Heart right ventricle (tissue), 16 donors: ENCODE measurements at regions not wholly inside any gene's neighbourhood (a gene's known extent, or its start where the extent isn't known, plus 50 kb on each side); places are given as distances from the start of the nearest gene placed in this dataset.
"Not testable (repeated sequence)": the region's sequence is repeated elsewhere in the genome, so short reads cannot be mapped to it uniquely, and the experiment has no call there.

Source experiments
- ATAC-seq, 8 donors: fragments of 200-7000 bp; cut with Tn5 transposase; one replicate each; pipeline ENCODE4 v1.9.1; 2020; ENCODE audit warnings: mild to moderate bottlenecking in 8 of 8, moderate library complexity in 8 of 8, moderate number of reproducible peaks in 1 of 8
- DNase-seq, 2 donors: peaks; one replicate each; pipeline ENCODE4 v3.0.0-alpha.2; 2020
- H3K27ac ChIP-seq, 10 donors: fragments of 200-600 bp; sonication (generic) in 2 of 10; one replicate each; pipeline versions ENCODE4 v1.5.0 to v1.8.0; 2020 to 2022; ENCODE audit warnings: mild to moderate bottlenecking in 3 of 10
- H3K27me3 ChIP-seq, 7 donors: fragments of 200-600 bp; one replicate each; pipeline ENCODE4 v1.8.0; 2021 to 2022; ENCODE audit warnings: mild to moderate bottlenecking in 2 of 7
- H3K36me3 ChIP-seq, 9 donors: fragments of 200-600 bp; sonication (generic) in 1 of 9; one replicate each; pipeline versions ENCODE4 v1.5.0 to v1.8.0; 2020 to 2022; ENCODE audit warnings: mild to moderate bottlenecking in 2 of 9
- H3K4me1 ChIP-seq, 9 donors: fragments of 200-600 bp; sonication (generic) in 1 of 9; one replicate each; pipeline versions ENCODE4 v1.5.0 to v1.8.0; 2020 to 2022; ENCODE audit warnings: mild to moderate bottlenecking in 4 of 9
- H3K4me3 ChIP-seq, 10 donors: fragments of 200-600 bp; sonication (generic) in 2 of 10; one replicate each; pipeline versions ENCODE4 v1.5.0 to v1.8.0; 2020 to 2022; ENCODE audit warnings: mild to moderate bottlenecking in 7 of 10, moderate library complexity in 2 of 10
- H3K9me3 ChIP-seq, 11 donors: fragments of 200-600 bp in 10 of 11; sonication (generic) in 2 of 11; one replicate each; pipeline versions ENCODE4 v1.5.0 to v1.8.0; 2013 to 2022; ENCODE audit warnings: mild to moderate bottlenecking in 2 of 11, control low read depth in 1 of 11, moderate library complexity in 1 of 11
- WGBS, 2 donors: extraction: QIAGEN DNeasy Blood & Tissue Kit; methylation state at CpG; one replicate each; pipeline ENCODE4 v1.1.7; 2013; ENCODE audit warnings: inconsistent platforms in 1 of 2; 5-methylcytosine and 5-hydroxymethylcytosine counted together
- intact Hi-C, 10 donors: fragments of 100-400 bp; cut with DNase I; formaldehyde crosslinking; loops; one replicate each; pipeline versions ENCODE4 v1.11.1 to v1.14.2; 2022
- TF ChIP-seq, protein P1 (sequence below), 9 donors: fragments of 200-600 bp; sonication (generic) in 2 of 9; IDR thresholded peaks; one replicate each; pipeline versions ENCODE4 v1.5.0 to v1.8.0; 2021 to 2022; ENCODE audit warnings: antibody characterized with exemption in 9 of 9, mild to moderate bottlenecking in 5 of 9, moderate library complexity in 1 of 9
- donor health status: Arrhythmogenic right ventricular cardiomyopathy.
- donor health status: ischemic (EF 13 %, LVEDD 7.1; RV severe dilation, severe dysfunction).
- donor health status: healthy with polysubstance abuse.
- donor health status: DM: no; HTN: yes; CAD: no.
- donor health status: DM: no; HTN: no; CAD: no.
- donor health status: ischemic (EF 25% LVEDD 6.9; RV normal size, moderate dysfunction).
- donor health status: ischemic (EF 25% LVEDD 5.7; RV mildly dilated, moderate dysfunction).
- donor health status: healthy.
- donor health status: DM: yes; HTN: yes; CAD: no.
- donor health status: Ischemic cardiomyopathy.
- donor health status: ischemic (EF 35%, LVEDD 5.7; RV mildly dilated, moderate dysfunction).
- donor health status: nonischemic (EF 11% LVEDD 7.7; RV severe dilation, severe dysfunction).
- donor health status: DM: yes; HTN: yes; CAD: no.
- donor health status: PGD.
- donor health status: ischemic (EF 29% LVEDD 5.4; RV normal size, mild dysfunction).
- donor health status: nonischemic (EF 23%, LVEDD 6.1; RV moderate dilation, normal function).

GRCh38 chr6:140264431-140264830 is 890.0 kb upstream of the CITED2 start:
- ATAC-seq (no peak), DNase-seq (no peak)
- Histone ChIP-seq H3K27ac (no peak overlapping the region), H3K36me3 (no peaks in the 10 kb centered on the region), H3K9me3 (peaks cover 0 to 14% (median 0%) of the 10 kb centered on the region in 11 donors), H3K27me3 (no peaks in the 10 kb centered on the region), H3K4me3 (no peak overlapping the region), H3K4me1 (peaks cover 0 to under 1% (median 0%) of the 10 kb centered on the region in 9 donors)
- intact Hi-C loops, result no loop called here
- 93 to 95% methylated on average over 3 of the region's 3 CpGs for WGBS, 2 donors
- TF ChIP-seq, protein P1, sequence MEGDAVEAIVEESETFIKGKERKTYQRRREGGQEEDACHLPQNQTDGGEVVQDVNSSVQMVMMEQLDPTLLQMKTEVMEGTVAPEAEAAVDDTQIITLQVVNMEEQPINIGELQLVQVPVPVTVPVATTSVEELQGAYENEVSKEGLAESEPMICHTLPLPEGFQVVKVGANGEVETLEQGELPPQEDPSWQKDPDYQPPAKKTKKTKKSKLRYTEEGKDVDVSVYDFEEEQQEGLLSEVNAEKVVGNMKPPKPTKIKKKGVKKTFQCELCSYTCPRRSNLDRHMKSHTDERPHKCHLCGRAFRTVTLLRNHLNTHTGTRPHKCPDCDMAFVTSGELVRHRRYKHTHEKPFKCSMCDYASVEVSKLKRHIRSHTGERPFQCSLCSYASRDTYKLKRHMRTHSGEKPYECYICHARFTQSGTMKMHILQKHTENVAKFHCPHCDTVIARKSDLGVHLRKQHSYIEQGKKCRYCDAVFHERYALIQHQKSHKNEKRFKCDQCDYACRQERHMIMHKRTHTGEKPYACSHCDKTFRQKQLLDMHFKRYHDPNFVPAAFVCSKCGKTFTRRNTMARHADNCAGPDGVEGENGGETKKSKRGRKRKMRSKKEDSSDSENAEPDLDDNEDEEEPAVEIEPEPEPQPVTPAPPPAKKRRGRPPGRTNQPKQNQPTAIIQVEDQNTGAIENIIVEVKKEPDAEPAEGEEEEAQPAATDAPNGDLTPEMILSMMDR (IDR thresholded peaks at IDR 0.05), result no peak

DNA sequence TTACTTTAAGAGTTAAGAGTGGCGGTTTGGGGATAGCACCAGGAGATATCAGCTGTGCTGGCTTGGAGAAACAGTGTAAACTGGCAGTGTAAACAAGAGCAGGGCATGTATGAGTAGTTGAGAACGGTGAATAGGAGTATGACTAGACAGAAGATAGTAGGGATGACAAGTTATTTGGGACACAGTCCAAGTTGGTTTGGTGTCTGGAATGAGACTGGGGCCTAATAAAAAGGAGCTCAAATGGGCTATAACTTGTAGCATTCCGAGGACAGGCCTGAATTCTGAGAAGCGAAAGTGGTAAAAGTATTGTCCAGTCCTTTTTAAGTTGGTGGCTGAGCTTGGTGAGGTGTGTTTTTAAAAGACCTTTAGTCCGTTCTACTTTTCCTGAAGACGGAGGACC is 883.9 kb upstream of the CITED2 start:
- H3K4me3 ChIP-seq, H3K36me3 ChIP-seq, H3K4me1 ChIP-seq, H3K27ac ChIP-seq, ATAC-seq, DNase-seq, H3K27me3 ChIP-seq, intact Hi-C loops, H3K9me3 ChIP-seq: not testable (repeated sequence)
- 68 to 79% methylated on average over 4 of the region's 6 CpGs for WGBS, 2 donors

DNA sequence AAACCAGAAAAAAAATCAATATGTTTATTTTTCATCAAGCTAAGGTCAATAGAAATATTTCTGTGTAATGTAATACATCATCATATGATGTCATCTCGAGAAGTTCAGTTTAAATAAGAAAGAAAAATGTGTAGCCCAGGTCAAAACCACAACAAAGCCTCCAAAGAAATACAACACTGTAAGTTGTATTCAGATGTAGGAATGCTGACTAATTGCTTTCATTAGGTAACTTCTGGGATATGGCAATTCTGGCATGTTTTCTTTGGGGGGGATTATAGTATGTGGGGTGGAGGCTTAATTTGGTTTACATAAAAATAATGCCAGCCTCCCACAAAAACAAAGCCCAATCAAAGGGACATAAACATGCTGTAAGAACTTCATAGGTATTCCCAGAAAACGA is 881.8 kb upstream of the CITED2 start:
- Histone ChIP-seq H3K27me3 (no peaks in the 10 kb centered on the region), H3K9me3 (no peaks in the 10 kb centered on the region), H3K4me3 (no peak overlapping the region), H3K27ac (no peak overlapping the region), H3K4me1 (no peaks in the 10 kb centered on the region), H3K36me3 (no peaks in the 10 kb centered on the region)
- no peak for DNase-seq
- TF ChIP-seq, protein P1 (IDR thresholded peaks at IDR 0.05), result no peak
- intact Hi-C loops, result no loop called here
- no peak for ATAC-seq
- WGBS, 2 donors, result 94 to 96% methylated on average over 2 of the region's 2 CpGs

DNA sequence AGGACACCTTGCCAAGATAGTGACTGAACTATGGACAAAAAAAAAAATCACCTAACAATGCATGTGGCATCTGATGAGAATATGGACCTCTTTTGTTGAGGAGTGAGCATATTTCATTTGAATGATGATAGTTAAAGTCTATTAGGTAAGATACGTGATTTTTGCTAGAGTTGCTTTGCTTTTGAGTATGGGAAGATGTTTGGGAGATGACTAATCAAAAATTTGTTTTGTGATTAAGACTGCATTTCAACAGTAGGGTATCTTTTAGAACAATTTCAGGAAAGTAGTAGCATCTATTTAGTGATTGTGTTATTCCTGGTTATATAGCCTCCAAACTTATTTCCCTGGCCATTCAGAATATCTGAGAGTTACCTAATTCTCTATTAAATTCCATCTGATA is 878.6 kb upstream of the CITED2 start:
- H3K36me3 ChIP-seq, result no peaks in the 10 kb centered on the region
- no peaks in the 10 kb centered on the region for H3K27me3 ChIP-seq
- intact Hi-C loops, result no loop called here
- H3K4me1 ChIP-seq, result no peaks in the 10 kb centered on the region
- no peaks in the 10 kb centered on the region for H3K9me3 ChIP-seq
- no peak overlapping the region for H3K4me3 ChIP-seq
- H3K27ac ChIP-seq, result no peak overlapping the region
- 85 to 100% methylated on average over 1 of the region's 1 CpG for WGBS, 2 donors
- TF ChIP-seq, protein P1 (IDR thresholded peaks at IDR 0.05), result no peak
- DNase-seq (no peak), ATAC-seq (no peak)

GRCh38 chr6:140252099-140252498 is 877.7 kb upstream of the CITED2 start:
- no peaks in the 10 kb centered on the region for H3K27me3 ChIP-seq
- H3K4me3 ChIP-seq, result no peak overlapping the region
- ATAC-seq (no peak), DNase-seq (no peak)
- TF ChIP-seq, protein P1 (IDR thresholded peaks at IDR 0.05), result no peak
- H3K27ac ChIP-seq, result no peak overlapping the region
- intact Hi-C loops, result no loop called here
- H3K36me3 ChIP-seq, result no peaks in the 10 kb centered on the region
- no peaks in the 10 kb centered on the region for H3K4me1 ChIP-seq
- WGBS, 2 donors, result 96% methylated on average over 2 of the region's 2 CpGs
- no peaks in the 10 kb centered on the region for H3K9me3 ChIP-seq
